ENCODE measurements at regions not wholly inside any gene's neighbourhood (a gene's known extent, or its start where the extent isn't known, plus 50 kb on each side); places are given as distances from the start of the nearest gene placed in this dataset.
"Not testable (repeated sequence)": the region's sequence is repeated elsewhere in the genome, so short reads cannot be mapped to it uniquely, and the experiment has no call there.

DNA sequence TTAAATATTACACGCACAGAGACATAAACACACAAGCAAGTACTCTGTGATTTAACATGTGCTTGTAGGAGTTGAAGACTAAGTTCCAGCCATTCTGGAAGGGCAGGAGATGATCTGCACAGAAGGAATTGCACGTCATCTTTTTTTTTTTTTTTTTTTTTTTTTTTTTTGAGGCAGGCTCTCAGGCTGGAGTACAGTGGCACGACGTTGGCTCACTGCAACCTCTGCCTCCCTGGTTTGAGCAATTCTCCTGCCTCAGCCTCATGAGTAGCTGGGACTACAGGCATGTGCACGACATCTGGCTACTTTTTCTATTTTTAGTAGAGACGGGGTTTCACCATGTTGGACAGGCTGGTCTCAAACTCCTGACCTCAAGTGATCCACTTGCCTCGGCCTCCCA, 63.2 kb upstream of the MID1 start:
- TF ChIP-seq, protein P1, sequence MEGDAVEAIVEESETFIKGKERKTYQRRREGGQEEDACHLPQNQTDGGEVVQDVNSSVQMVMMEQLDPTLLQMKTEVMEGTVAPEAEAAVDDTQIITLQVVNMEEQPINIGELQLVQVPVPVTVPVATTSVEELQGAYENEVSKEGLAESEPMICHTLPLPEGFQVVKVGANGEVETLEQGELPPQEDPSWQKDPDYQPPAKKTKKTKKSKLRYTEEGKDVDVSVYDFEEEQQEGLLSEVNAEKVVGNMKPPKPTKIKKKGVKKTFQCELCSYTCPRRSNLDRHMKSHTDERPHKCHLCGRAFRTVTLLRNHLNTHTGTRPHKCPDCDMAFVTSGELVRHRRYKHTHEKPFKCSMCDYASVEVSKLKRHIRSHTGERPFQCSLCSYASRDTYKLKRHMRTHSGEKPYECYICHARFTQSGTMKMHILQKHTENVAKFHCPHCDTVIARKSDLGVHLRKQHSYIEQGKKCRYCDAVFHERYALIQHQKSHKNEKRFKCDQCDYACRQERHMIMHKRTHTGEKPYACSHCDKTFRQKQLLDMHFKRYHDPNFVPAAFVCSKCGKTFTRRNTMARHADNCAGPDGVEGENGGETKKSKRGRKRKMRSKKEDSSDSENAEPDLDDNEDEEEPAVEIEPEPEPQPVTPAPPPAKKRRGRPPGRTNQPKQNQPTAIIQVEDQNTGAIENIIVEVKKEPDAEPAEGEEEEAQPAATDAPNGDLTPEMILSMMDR (IDR thresholded peaks at IDR 0.05), result not testable (repeated sequence)
- not testable (repeated sequence) for TF ChIP-seq POLR2A (IDR thresholded peaks at IDR 0.05; ENCODE audit: low read depth)
